ENCODE measurements at regions not wholly inside any gene's neighbourhood (a gene's known extent, or its start where the extent isn't known, plus 50 kb on each side); places are given as distances from the start of the nearest gene placed in this dataset.

DNA sequence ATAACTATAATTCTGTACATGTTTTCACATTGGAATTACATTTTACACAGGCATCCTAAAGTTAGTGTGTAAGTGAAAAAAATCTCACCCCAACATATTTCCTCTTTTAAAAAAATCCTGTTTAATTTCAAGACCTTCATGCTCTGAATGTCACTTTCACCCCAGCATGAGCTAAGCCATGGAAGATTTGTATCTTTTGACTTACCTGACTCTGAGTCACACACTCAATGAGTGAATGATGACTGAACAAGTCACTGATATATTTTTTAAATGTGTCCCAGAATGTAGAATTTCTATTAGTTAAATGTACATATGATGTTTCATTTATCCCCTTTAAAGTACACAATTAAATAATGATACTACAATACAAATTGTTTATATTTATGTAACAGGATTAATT, 199.9 kb upstream of the RBMS3 start:
- TF ChIP-seq CEBPB (IDR thresholded peaks at IDR 0.05; ENCODE audit: borderline replicate concordance in 1 of 2, low read depth in 2 of 2, low read length in 2 of 2), result no peak
- TF ChIP-seq PAX5 (IDR thresholded peaks at IDR 0.05; ENCODE audit: borderline replicate concordance, low read depth, low read length), result no peak
- TF ChIP-seq POLR2A (IDR thresholded peaks at IDR 0.05; ENCODE audit: low read depth, low read length), result no peak
- no peak for TF ChIP-seq CHD2 (IDR thresholded peaks at IDR 0.05; ENCODE audit: borderline replicate concordance, low read depth, low read length)
- TF ChIP-seq NRF1 (conservative IDR thresholded peaks at IDR 0.05; ENCODE audit: low read depth, low read length), result no peak
- no peak for TF ChIP-seq CREM (IDR thresholded peaks at IDR 0.05; ENCODE audit: low read depth)
- no peak for TF ChIP-seq YBX1 (IDR thresholded peaks at IDR 0.05)
- TF ChIP-seq, protein P1, sequence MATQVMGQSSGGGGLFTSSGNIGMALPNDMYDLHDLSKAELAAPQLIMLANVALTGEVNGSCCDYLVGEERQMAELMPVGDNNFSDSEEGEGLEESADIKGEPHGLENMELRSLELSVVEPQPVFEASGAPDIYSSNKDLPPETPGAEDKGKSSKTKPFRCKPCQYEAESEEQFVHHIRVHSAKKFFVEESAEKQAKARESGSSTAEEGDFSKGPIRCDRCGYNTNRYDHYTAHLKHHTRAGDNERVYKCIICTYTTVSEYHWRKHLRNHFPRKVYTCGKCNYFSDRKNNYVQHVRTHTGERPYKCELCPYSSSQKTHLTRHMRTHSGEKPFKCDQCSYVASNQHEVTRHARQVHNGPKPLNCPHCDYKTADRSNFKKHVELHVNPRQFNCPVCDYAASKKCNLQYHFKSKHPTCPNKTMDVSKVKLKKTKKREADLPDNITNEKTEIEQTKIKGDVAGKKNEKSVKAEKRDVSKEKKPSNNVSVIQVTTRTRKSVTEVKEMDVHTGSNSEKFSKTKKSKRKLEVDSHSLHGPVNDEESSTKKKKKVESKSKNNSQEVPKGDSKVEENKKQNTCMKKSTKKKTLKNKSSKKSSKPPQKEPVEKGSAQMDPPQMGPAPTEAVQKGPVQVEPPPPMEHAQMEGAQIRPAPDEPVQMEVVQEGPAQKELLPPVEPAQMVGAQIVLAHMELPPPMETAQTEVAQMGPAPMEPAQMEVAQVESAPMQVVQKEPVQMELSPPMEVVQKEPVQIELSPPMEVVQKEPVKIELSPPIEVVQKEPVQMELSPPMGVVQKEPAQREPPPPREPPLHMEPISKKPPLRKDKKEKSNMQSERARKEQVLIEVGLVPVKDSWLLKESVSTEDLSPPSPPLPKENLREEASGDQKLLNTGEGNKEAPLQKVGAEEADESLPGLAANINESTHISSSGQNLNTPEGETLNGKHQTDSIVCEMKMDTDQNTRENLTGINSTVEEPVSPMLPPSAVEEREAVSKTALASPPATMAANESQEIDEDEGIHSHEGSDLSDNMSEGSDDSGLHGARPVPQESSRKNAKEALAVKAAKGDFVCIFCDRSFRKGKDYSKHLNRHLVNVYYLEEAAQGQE (IDR thresholded peaks at IDR 0.05; ENCODE audit: low read depth, low read length), result no peak

Data from GM12878 (cell line).